ENCODE measurements at regions not wholly inside any gene's neighbourhood (a gene's known extent, or its start where the extent isn't known, plus 50 kb on each side); places are given as distances from the start of the nearest gene placed in this dataset.

- TF ChIP-seq POLR2A (IDR thresholded peaks at IDR 0.05) (no peak), POLR2AphosphoS5 (IDR thresholded peaks at IDR 0.05) (no peak), CTCF (IDR thresholded peaks at IDR 0.05 in 8 of 11, conservative IDR thresholded peaks at IDR 0.05 in 3 of 11) (no peak)
- Histone ChIP-seq H3K9me3 (peaks cover 0 to 9% (median 3%) of the 10 kb centered on the region in 8 donors), H3K4me3 (no peak overlapping the region), H3K27ac (no peak overlapping the region), H3K4me1 (no peaks in the 10 kb centered on the region), H3K27me3 (replicated peaks in 1 of 7) (no peaks in the 10 kb centered on the region), H3K36me3 (no peaks in the 10 kb centered on the region)
- intact Hi-C loops (cut with DNase I; ENCODE audit: low total_unique reads) = no loop called here
- 80 to 94% (median 86%) methylated on average over 11 to 14 of the region's 14 CpGs for WGBS, 5 donors
- DNase-seq = no peak
Observed at GRCh38 chr10:107544706-107545520, 380.4 kb upstream of the SORCS1 start.

GRCh38 chr10:107542607-107543006 is 378.1 kb upstream of the SORCS1 start:
- no peaks in the 10 kb centered on the region for H3K4me1 ChIP-seq
- intact Hi-C loops (cut with DNase I; ENCODE audit: low total_unique reads) = no loop called here

GRCh38 chr10:107542016-107542415 is 377.5 kb upstream of the SORCS1 start:
- Histone ChIP-seq H3K27ac (no peak overlapping the region), H3K36me3 (no peaks in the 10 kb centered on the region), H3K27me3 (replicated peaks in 1 of 7) (no peaks in the 10 kb centered on the region), H3K4me1 (no peaks in the 10 kb centered on the region), H3K9me3 (peaks cover 0 to 10% (median 3%) of the 10 kb centered on the region in 8 donors), H3K4me3 (no peak overlapping the region)
- intact Hi-C loops (cut with DNase I; ENCODE audit: low total_unique reads) = no loop called here
- TF ChIP-seq POLR2A (IDR thresholded peaks at IDR 0.05) = no peak
- no peak for TF ChIP-seq POLR2AphosphoS5 (IDR thresholded peaks at IDR 0.05)
- TF ChIP-seq CTCF (IDR thresholded peaks at IDR 0.05 in 8 of 11, conservative IDR thresholded peaks at IDR 0.05 in 3 of 11) = no peak
- WGBS, 5 donors = 55 to 70% (median 69%) methylated on average over 1 of the region's 1 CpG
- no peak for DNase-seq

More at GRCh38 chr10:107542607-107543006, 378.1 kb upstream of the SORCS1 start:
- no peak for TF ChIP-seq POLR2AphosphoS5 (IDR thresholded peaks at IDR 0.05)
- no peak for TF ChIP-seq POLR2A (IDR thresholded peaks at IDR 0.05)
- no peak for TF ChIP-seq CTCF (IDR thresholded peaks at IDR 0.05 in 8 of 11, conservative IDR thresholded peaks at IDR 0.05 in 3 of 11)
- no peak for DNase-seq
- no peaks in the 10 kb centered on the region for H3K27me3 ChIP-seq (replicated peaks in 1 of 7)
- WGBS, 5 donors = 74 to 80% (median 78%) methylated on average over 5 of the region's 5 CpGs
- H3K27ac ChIP-seq = no peak overlapping the region
- no peaks in the 10 kb centered on the region for H3K36me3 ChIP-seq
- no peak overlapping the region for H3K4me3 ChIP-seq
- H3K9me3 ChIP-seq = peaks cover 0 to 10% (median 3%) of the 10 kb centered on the region in 8 donors

DNA sequence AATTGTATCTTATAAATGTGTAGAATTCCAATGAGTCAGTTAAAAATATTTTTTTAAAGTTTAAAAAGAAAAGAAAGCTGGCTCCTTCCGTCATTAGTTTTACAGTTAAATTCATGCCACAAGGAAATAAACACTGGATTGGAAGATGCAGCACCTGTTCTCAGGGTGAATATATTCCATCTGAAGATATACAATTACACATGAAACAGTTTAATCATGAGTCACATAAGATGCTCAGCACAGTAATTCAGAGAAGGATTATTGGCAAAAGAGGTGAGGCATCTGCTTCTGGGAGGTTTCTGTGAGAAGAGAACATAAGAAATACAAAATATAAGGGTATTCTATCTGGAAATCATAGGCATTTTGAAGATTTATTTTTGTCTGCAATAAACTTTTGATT is 376.5 kb upstream of the SORCS1 start:
- TF ChIP-seq POLR2AphosphoS5 (IDR thresholded peaks at IDR 0.05) (no peak), CTCF (IDR thresholded peaks at IDR 0.05 in 8 of 11, conservative IDR thresholded peaks at IDR 0.05 in 3 of 11) (no peak), POLR2A (IDR thresholded peaks at IDR 0.05) (no peak)
- WGBS, 5 donors = 89 to 98% (median 93%) methylated on average over 1 of the region's 1 CpG
- DNase-seq = no peak
- H3K9me3 ChIP-seq = peaks cover 0 to 10% (median 3%) of the 10 kb centered on the region in 8 donors
- H3K36me3 ChIP-seq = no peaks in the 10 kb centered on the region
- no peaks in the 10 kb centered on the region for H3K27me3 ChIP-seq (replicated peaks in 1 of 7)
- H3K4me3 ChIP-seq = no peak overlapping the region
- H3K4me1 ChIP-seq = no peaks in the 10 kb centered on the region
- intact Hi-C loops (cut with DNase I; ENCODE audit: low total_unique reads) = no loop called here
- H3K27ac ChIP-seq = no peak overlapping the region

Measured in spleen (tissue), 11 donors.